ENCODE measurements at regions not wholly inside any gene's neighbourhood (a gene's known extent, or its start where the extent isn't known, plus 50 kb on each side); places are given as distances from the start of the nearest gene placed in this dataset.

DNA sequence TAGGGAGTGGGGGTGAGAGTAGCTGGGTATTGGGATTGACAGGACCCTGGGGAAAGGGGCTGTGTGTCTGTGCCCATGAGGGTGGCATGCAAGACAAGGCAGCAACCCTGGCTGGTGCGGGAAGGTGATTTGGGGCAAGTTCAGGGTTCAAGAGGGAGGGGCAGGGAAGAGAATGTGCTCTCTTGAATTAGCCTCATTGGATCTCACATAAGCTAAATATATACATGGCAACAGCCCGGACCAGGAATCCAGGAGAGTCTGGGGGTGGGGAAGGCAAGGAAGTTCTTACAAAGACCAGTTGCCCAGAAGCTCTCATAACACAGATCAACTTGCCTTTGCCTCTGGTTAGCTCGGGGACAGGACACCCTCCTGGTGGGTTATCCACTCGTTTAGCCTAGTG is 73.3 kb downstream of the IRX3 start:
- Histone ChIP-seq H3K9me3 (ENCODE audit: control insufficient read depth, insufficient read depth, low read depth, low read length) (no peaks in the 10 kb centered on the region), H3K27me3 (ENCODE audit: control insufficient read depth, insufficient read depth, low read length) (peaks cover 4% of the 10 kb centered on the region), H3K4me1 (ENCODE audit: control insufficient read depth, insufficient read depth, low read length) (no peaks in the 10 kb centered on the region), H3K27ac (ENCODE audit: low read length) (no peak overlapping the region), H3K36me3 (ENCODE audit: control insufficient read depth, insufficient read depth, low read length) (no peaks in the 10 kb centered on the region), H3K4me3 (ENCODE audit: low read depth in 2 of 2, low read length in 2 of 2) (no peak overlapping the region)
- ChIA-PET CTCF (no interaction called here), POLR2A (no interaction called here)
- intact Hi-C loops (cut with micrococcal nuclease; ENCODE audit: unreplicated experiment) (no loop called here), in situ Hi-C loops (cut with HindIII; ENCODE audit: low pct_unique_long_range_greater_than_20kb, low sequenced_read_pairs) (no loop called here)
- BruUV-seq (replicated peaks), result no TSS peak
- DNase-seq (ENCODE audit: low read depth, low spot score), result no peak
- TF ChIP-seq, protein P1, sequence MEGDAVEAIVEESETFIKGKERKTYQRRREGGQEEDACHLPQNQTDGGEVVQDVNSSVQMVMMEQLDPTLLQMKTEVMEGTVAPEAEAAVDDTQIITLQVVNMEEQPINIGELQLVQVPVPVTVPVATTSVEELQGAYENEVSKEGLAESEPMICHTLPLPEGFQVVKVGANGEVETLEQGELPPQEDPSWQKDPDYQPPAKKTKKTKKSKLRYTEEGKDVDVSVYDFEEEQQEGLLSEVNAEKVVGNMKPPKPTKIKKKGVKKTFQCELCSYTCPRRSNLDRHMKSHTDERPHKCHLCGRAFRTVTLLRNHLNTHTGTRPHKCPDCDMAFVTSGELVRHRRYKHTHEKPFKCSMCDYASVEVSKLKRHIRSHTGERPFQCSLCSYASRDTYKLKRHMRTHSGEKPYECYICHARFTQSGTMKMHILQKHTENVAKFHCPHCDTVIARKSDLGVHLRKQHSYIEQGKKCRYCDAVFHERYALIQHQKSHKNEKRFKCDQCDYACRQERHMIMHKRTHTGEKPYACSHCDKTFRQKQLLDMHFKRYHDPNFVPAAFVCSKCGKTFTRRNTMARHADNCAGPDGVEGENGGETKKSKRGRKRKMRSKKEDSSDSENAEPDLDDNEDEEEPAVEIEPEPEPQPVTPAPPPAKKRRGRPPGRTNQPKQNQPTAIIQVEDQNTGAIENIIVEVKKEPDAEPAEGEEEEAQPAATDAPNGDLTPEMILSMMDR (IDR thresholded peaks at IDR 0.05), result no peak
- TF ChIP-seq SIN3A (IDR thresholded peaks at IDR 0.05; ENCODE audit: borderline replicate concordance, insufficient read depth, low read depth, low read length), result no peak
- no peak for TF ChIP-seq TCF7L2 (IDR thresholded peaks at IDR 0.05; ENCODE audit: low read depth, low read length)
- TF ChIP-seq, protein P2, sequence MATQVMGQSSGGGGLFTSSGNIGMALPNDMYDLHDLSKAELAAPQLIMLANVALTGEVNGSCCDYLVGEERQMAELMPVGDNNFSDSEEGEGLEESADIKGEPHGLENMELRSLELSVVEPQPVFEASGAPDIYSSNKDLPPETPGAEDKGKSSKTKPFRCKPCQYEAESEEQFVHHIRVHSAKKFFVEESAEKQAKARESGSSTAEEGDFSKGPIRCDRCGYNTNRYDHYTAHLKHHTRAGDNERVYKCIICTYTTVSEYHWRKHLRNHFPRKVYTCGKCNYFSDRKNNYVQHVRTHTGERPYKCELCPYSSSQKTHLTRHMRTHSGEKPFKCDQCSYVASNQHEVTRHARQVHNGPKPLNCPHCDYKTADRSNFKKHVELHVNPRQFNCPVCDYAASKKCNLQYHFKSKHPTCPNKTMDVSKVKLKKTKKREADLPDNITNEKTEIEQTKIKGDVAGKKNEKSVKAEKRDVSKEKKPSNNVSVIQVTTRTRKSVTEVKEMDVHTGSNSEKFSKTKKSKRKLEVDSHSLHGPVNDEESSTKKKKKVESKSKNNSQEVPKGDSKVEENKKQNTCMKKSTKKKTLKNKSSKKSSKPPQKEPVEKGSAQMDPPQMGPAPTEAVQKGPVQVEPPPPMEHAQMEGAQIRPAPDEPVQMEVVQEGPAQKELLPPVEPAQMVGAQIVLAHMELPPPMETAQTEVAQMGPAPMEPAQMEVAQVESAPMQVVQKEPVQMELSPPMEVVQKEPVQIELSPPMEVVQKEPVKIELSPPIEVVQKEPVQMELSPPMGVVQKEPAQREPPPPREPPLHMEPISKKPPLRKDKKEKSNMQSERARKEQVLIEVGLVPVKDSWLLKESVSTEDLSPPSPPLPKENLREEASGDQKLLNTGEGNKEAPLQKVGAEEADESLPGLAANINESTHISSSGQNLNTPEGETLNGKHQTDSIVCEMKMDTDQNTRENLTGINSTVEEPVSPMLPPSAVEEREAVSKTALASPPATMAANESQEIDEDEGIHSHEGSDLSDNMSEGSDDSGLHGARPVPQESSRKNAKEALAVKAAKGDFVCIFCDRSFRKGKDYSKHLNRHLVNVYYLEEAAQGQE (IDR thresholded peaks at IDR 0.05; ENCODE audit: insufficient read depth in 1 of 2, low read depth in 2 of 2, low read length in 1 of 2), result no peak
- TF ChIP-seq POLR2AphosphoS5 (IDR thresholded peaks at IDR 0.05; ENCODE audit: low read depth, low read length), result no peak
- no peak for ATAC-seq

DNA sequence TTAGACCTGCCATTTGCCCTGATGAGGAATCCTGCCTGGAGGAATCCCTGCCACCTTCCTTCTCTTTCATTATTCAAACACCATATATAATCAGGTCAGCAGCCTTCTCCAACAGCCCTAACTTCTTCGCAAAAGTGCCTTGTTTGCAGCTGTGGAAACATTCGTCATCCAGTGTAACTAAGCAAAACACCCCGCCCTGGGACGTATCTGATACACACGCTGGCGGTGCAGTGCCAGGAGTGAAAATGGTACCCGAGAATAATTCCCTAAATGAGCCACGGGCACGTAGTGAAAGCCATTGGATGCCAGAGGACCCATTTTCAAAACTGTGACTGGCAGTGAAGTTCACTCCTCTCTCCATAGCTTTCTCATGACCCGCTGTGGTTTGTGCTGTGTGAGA is 73.7 kb downstream of the IRX3 start:
- CTCF ChIA-PET, result no interaction called here

More for the DNA sequence above, 73.7 kb downstream of the IRX3 start:
- Histone ChIP-seq H3K27ac (ENCODE audit: low read length) (no peak overlapping the region), H3K9me3 (ENCODE audit: control insufficient read depth, insufficient read depth, low read depth, low read length) (no peaks in the 10 kb centered on the region), H3K4me1 (ENCODE audit: control insufficient read depth, insufficient read depth, low read length) (no peaks in the 10 kb centered on the region), H3K36me3 (ENCODE audit: control insufficient read depth, insufficient read depth, low read length) (no peaks in the 10 kb centered on the region), H3K27me3 (ENCODE audit: control insufficient read depth, insufficient read depth, low read length) (peaks cover 4% of the 10 kb centered on the region), H3K4me3 (ENCODE audit: low read depth in 2 of 2, low read length in 2 of 2) (no peak overlapping the region)
- in situ Hi-C loops (cut with HindIII; ENCODE audit: low pct_unique_long_range_greater_than_20kb, low sequenced_read_pairs) (no loop called here), intact Hi-C loops (cut with micrococcal nuclease; ENCODE audit: unreplicated experiment) (no loop called here)
- TF ChIP-seq SIN3A (IDR thresholded peaks at IDR 0.05; ENCODE audit: borderline replicate concordance, insufficient read depth, low read depth, low read length) (no peak), POLR2AphosphoS5 (IDR thresholded peaks at IDR 0.05; ENCODE audit: low read depth, low read length) (no peak)
- TF ChIP-seq, protein P2 (IDR thresholded peaks at IDR 0.05; ENCODE audit: insufficient read depth in 1 of 2, low read depth in 2 of 2, low read length in 1 of 2), result no peak
- TF ChIP-seq, protein P1 (IDR thresholded peaks at IDR 0.05), result no peak
- BruUV-seq (replicated peaks), result no TSS peak
- ATAC-seq, result no peak
- POLR2A ChIA-PET, result no interaction called here
- no peak for DNase-seq (ENCODE audit: low read depth, low spot score)
